OCI-LY1 (cell line): ENCODE measurements at regions not wholly inside any gene's neighbourhood (a gene's known extent, or its start where the extent isn't known, plus 50 kb on each side); places are given as distances from the start of the nearest gene placed in this dataset.
"Not testable (repeated sequence)": the region's sequence is repeated elsewhere in the genome, so short reads cannot be mapped to it uniquely, and the experiment has no call there.

Source experiments
- H2AFZ ChIP-seq: fragments of 200-600 bp; sonication (generic), shearing (Covaris generic); 2 replicates; pipeline ENCODE4 v1.6.0; 2014; ENCODE audit warnings: antibody characterized with exemption, mild to moderate bottlenecking, low read length
- H3F3A ChIP-seq: fragments of 200-600 bp; sonication (generic), shearing (Covaris generic); 2 replicates; pipeline ENCODE4 v1.6.0; 2014; ENCODE audit warnings: mild to moderate bottlenecking, antibody characterized with exemption, low read length, moderate library complexity; ENCODE audit not compliant: insufficient read depth
- H3K27ac ChIP-seq: fragments of 200-600 bp; sonication (generic); 2 replicates; pipeline ENCODE4 v1.5.1; 2014; ENCODE audit warnings: low read length, mixed run types, mild to moderate bottlenecking, low read depth; ENCODE audit not compliant: poor library complexity, severe bottlenecking
- H3K27me3 ChIP-seq: fragments of 200-600 bp; sonication (generic); 2 replicates; pipeline ENCODE4 v1.6.0; 2014; ENCODE audit warnings: antibody characterized with exemption, mild to moderate bottlenecking, low read length, moderate library complexity; ENCODE audit not compliant: insufficient read depth
- H3K36me3 ChIP-seq: fragments of 200-600 bp; sonication (generic); 2 replicates; pipeline ENCODE4 v1.6.1; 2014; ENCODE audit warnings: mild to moderate bottlenecking, antibody characterized with exemption, low read length, moderate library complexity, mixed read lengths; ENCODE audit not compliant: insufficient read depth
- H3K4me1 ChIP-seq: fragments of 200-600 bp; sonication (generic); 2 replicates; pipeline ENCODE4 v1.5.1; 2014; ENCODE audit warnings: mild to moderate bottlenecking, low read length, moderate library complexity; ENCODE audit not compliant: insufficient read depth, severe bottlenecking
- H3K4me2 ChIP-seq: fragments of 200-600 bp; sonication (generic), shearing (Covaris generic); 2 replicates; pipeline ENCODE4 v1.6.1; 2014; ENCODE audit warnings: low read length
- H3K4me3 ChIP-seq: fragments of 200-600 bp; sonication (generic); 2 replicates; pipeline ENCODE4 v1.5.1; 2014; ENCODE audit warnings: low read length, low read depth, mild to moderate bottlenecking, mixed read lengths; ENCODE audit not compliant: poor library complexity, severe bottlenecking
- H3K79me2 ChIP-seq: fragments of 200-600 bp; shearing (Covaris generic); 2 replicates; pipeline ENCODE4 v1.6.1; 2016; ENCODE audit warnings: mixed run types, low read length, mixed read lengths; ENCODE audit not compliant: insufficient read depth
- H3K9ac ChIP-seq: fragments of 200-600 bp; sonication (generic), shearing (Covaris generic); 2 replicates; pipeline ENCODE4 v1.6.1; 2014; ENCODE audit warnings: mild to moderate bottlenecking, low read length, mixed read lengths
- H3K9me2 ChIP-seq: fragments of 200-600 bp; sonication (generic), shearing (Covaris generic); 2 replicates; pipeline ENCODE4 v1.6.1; 2014; ENCODE audit warnings: low read depth, mild to moderate bottlenecking, low read length, mixed read lengths
- H3K9me3 ChIP-seq: fragments of 200-600 bp; shearing (Covaris generic); 2 replicates; pipeline ENCODE4 v1.6.1; 2014; ENCODE audit warnings: low read length, mixed read lengths
- H4K20me1 ChIP-seq: fragments of 200-600 bp; sonication (generic), shearing (Covaris generic); 2 replicates; pipeline ENCODE4 v1.6.0; 2016; ENCODE audit warnings: mild to moderate bottlenecking, low read length; ENCODE audit not compliant: insufficient read depth
- CTCF ChIP-seq: fragments of 200-600 bp; sonication (generic), shearing (Covaris generic); IDR thresholded peaks from 2 replicates; pipeline ENCODE4 v1.5.1; 2017; ENCODE audit warnings: mild to moderate bottlenecking, antibody characterized with exemption, low read length, moderate library complexity, mixed read lengths
- EZH2 ChIP-seq: fragments of 200-600 bp; sonication (generic), shearing (Covaris generic); IDR thresholded peaks from 2 replicates; pipeline ENCODE4 v1.8.0; 2017; ENCODE audit warnings: borderline replicate concordance, mixed run types, mild to moderate bottlenecking, antibody characterized with exemption, low read length, moderate library complexity, mixed read lengths

GRCh38 chr12:32975122-32975521 lies 78.5 kb upstream of the PKP2 start:
- no peaks in the 10 kb centered on the region for H3F3A ChIP-seq
- H3K4me1 ChIP-seq: no peaks in the 10 kb centered on the region
- no peak overlapping the region for H3K4me3 ChIP-seq
- no peaks in the 10 kb centered on the region for H3K27me3 ChIP-seq
- H4K20me1 ChIP-seq: no peaks in the 10 kb centered on the region
- no peaks in the 10 kb centered on the region for H3K9me2 ChIP-seq
- H2AFZ ChIP-seq: no peak overlapping the region
- no peaks in the 10 kb centered on the region for H3K79me2 ChIP-seq
- no peaks in the 10 kb centered on the region for H3K36me3 ChIP-seq
- H3K9ac ChIP-seq: no peak overlapping the region
- H3K27ac ChIP-seq: no peak overlapping the region
- H3K9me3 ChIP-seq: no peaks in the 10 kb centered on the region
- H3K4me2 ChIP-seq: no peak overlapping the region
- no peak for TF ChIP-seq EZH2
- no peak for TF ChIP-seq CTCF

GRCh38 chr12:32970465-32971110 lies 74.0 kb upstream of the PKP2 start:
- Histone ChIP-seq H4K20me1 (no peaks in the 10 kb centered on the region), H3K4me1 (no peaks in the 10 kb centered on the region), H3K9me3 (no peaks in the 10 kb centered on the region), H3K27me3 (no peaks in the 10 kb centered on the region), H3K9me2 (no peaks in the 10 kb centered on the region), H3F3A (no peaks in the 10 kb centered on the region), H3K4me2 (no peak overlapping the region), H3K9ac (no peak overlapping the region), H3K79me2 (no peaks in the 10 kb centered on the region), H3K27ac (no peak overlapping the region), H2AFZ (no peak overlapping the region), H3K36me3 (no peaks in the 10 kb centered on the region), H3K4me3 (no peak overlapping the region)
- no peak for TF ChIP-seq EZH2
- TF ChIP-seq CTCF: no peak

- no peaks in the 10 kb centered on the region for H3F3A ChIP-seq
- no peak overlapping the region for H3K4me2 ChIP-seq
- no peaks in the 10 kb centered on the region for H3K79me2 ChIP-seq
- no peaks in the 10 kb centered on the region for H4K20me1 ChIP-seq
- H3K4me3 ChIP-seq: no peak overlapping the region
- H3K36me3 ChIP-seq: no peaks in the 10 kb centered on the region
- no peaks in the 10 kb centered on the region for H3K27me3 ChIP-seq
- H3K9ac ChIP-seq: no peak overlapping the region
- H3K9me2 ChIP-seq: no peaks in the 10 kb centered on the region
- no peak overlapping the region for H2AFZ ChIP-seq
- H3K4me1 ChIP-seq: no peaks in the 10 kb centered on the region
- H3K9me3 ChIP-seq: no peaks in the 10 kb centered on the region
- TF ChIP-seq CTCF: no peak
- no peak overlapping the region for H3K27ac ChIP-seq
Observed at GRCh38 chr12:32964981-32965585, 68.5 kb upstream of the PKP2 start.

GRCh38 chr12:32956418-32956817 lies 59.8 kb upstream of the PKP2 start:
- not testable (repeated sequence) for H3K36me3 ChIP-seq, H2AFZ ChIP-seq, H3K27ac ChIP-seq, H3K9me3 ChIP-seq, H3K9me2 ChIP-seq, H3K79me2 ChIP-seq, H3F3A ChIP-seq, H3K27me3 ChIP-seq, H4K20me1 ChIP-seq, H3K9ac ChIP-seq, H3K4me1 ChIP-seq, H3K4me3 ChIP-seq, H3K4me2 ChIP-seq
